HCT116 (cell line): ENCODE measurements at regions not wholly inside any gene's neighbourhood (a gene's known extent, or its start where the extent isn't known, plus 50 kb on each side); places are given as distances from the start of the nearest gene placed in this dataset.

Experiments used
- CTCF ChIP-seq, 3 experiments: fragments of 200-600 bp in 1 of 3; sonication (generic) in 1 of 3; IDR thresholded peaks in 2 of 3; conservative IDR thresholded peaks in 1 of 3; 2 replicates each; pipeline ENCODE4 v1.5.1; 2012 to 2017; ENCODE audit warnings: low read depth in 2 of 3, low read length in 2 of 3, antibody characterized with exemption in 1 of 3, borderline replicate concordance in 1 of 3, control low read depth in 1 of 3, mild to moderate bottlenecking in 1 of 3, mixed read lengths in 1 of 3, mixed run types in 1 of 3, moderate library complexity in 1 of 3; ENCODE audit not compliant: insufficient read depth in 1 of 3
- EZH2 ChIP-seq: fragments of 200-600 bp; sonication (generic); IDR thresholded peaks from 2 replicates; pipeline ENCODE4 v1.6.1; 2017; ENCODE audit warnings: antibody characterized with exemption, mixed run types
- POLR2A ChIP-seq: IDR thresholded peaks from 2 replicates; pipeline ENCODE4 v1.7.0; 2011; ENCODE audit warnings: borderline replicate concordance; ENCODE audit not compliant: insufficient read depth, insufficient read length; ENCODE audit errors: extremely low read depth
- POLR2AphosphoS5 ChIP-seq: IDR thresholded peaks from 2 replicates; pipeline ENCODE4 v1.6.1; 2011; ENCODE audit warnings: mild to moderate bottlenecking, low read depth, low read length, moderate library complexity

GRCh38 chr3:186476541-186476940 lies 67.6 kb downstream of the CRYGS start:
- TF ChIP-seq POLR2AphosphoS5 = no peak
- TF ChIP-seq CTCF (IDR thresholded peaks at IDR 0.05 in 2 of 3, conservative IDR thresholded peaks at IDR 0.05 in 1 of 3; ENCODE audit: borderline replicate concordance in 1 of 3, insufficient read depth in 1 of 3, low read depth in 2 of 3, low read length in 2 of 3) = no peak
- no peak for TF ChIP-seq POLR2A
- no peak for TF ChIP-seq EZH2
